Mammary epithelial cell (primary cell): ENCODE measurements at regions not wholly inside any gene's neighbourhood (a gene's known extent, or its start where the extent isn't known, plus 50 kb on each side); places are given as distances from the start of the nearest gene placed in this dataset.
"Not testable (repeated sequence)": the region's sequence is repeated elsewhere in the genome, so short reads cannot be mapped to it uniquely, and the experiment has no call there.

Experiments
- CTCF ChIP-seq, 2 donors: IDR thresholded peaks in 1 of 2; conservative IDR thresholded peaks in 1 of 2; 2 replicates each; pipeline ENCODE4 v1.5.1; 2011 to 2012; ENCODE audit warnings: inconsistent platforms in 2 of 2, low read length in 2 of 2, mild to moderate bottlenecking in 2 of 2, control low read depth in 1 of 2, low read depth in 1 of 2; ENCODE audit not compliant: insufficient read depth in 1 of 2; ENCODE audit errors: extremely low read depth in 1 of 2
- EZH2 ChIP-seq: IDR thresholded peaks from 2 replicates; pipeline ENCODE4 v1.6.1; 2012; ENCODE audit warnings: low read length, inconsistent platforms, borderline replicate concordance

DNA sequence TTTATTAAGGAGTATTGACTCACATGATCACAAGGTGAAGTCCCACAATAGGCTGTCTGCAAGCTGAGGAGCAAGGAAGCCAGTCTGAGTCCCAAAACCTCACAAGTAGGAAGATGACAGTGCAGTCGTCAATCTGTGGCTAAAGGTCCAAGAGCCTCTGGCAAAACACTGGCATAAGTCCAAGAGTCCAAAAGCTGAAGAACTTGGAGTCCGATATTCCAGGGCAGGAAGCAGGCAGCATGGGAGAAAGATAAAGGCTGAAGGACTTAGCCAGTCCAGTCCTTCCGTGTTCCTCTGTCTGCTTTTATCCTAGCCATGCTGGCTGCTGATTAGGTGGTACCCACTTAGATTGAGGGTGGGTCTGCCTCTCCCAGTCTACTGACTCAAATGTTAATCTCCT lies 553.3 kb downstream of the CCSER2 start:
- not testable (repeated sequence) for TF ChIP-seq CTCF (conservative IDR thresholded peaks at IDR 0.05 in 1 of 2, IDR thresholded peaks at IDR 0.05 in 1 of 2; ENCODE audit: extremely low read depth in 1 of 2, insufficient read depth in 1 of 2, low read depth in 1 of 2, low read length in 2 of 2); EZH2
